ENCODE measurements at regions not wholly inside any gene's neighbourhood (a gene's known extent, or its start where the extent isn't known, plus 50 kb on each side); places are given as distances from the start of the nearest gene placed in this dataset.

DNA sequence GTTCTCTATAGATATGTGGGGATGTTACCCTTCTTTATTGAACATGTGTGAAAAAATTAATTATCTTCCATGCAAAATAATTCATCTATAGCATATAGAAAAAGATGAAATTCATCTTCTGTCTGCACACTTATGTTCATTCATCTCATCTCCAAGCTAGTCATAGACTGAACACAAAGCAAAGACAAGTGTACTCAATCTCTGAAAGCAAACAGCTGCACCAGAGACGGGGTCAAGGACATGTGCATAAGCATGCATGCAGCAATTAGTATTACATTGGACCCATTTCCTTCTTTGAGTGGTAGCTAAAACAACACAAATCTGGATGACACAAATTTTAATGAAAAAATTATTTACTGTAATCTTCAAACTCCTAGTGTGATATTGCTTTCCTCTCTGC lies 547.0 kb upstream of the COX7C start:
- DNase-seq = no peak

DNA sequence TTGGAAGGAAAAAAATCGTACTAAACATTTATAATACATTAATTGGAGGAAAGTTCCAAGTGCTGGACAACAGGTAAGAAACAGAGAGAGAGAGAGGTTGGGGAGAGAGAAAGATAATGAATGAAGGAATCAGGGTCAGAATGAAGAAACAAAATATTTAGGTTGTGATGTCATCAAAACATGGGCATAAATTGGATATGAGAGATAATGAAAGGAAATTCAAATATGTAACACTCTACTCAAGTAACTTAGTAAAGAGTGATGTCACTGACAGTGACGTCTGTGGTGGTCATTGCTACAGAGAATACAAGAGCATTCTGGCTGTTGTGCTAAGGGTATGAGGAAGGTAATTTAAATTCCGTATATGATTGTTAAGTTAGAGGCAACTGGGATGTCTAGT lies 543.4 kb upstream of the COX7C start:
- DNase-seq = no peak

DNA sequence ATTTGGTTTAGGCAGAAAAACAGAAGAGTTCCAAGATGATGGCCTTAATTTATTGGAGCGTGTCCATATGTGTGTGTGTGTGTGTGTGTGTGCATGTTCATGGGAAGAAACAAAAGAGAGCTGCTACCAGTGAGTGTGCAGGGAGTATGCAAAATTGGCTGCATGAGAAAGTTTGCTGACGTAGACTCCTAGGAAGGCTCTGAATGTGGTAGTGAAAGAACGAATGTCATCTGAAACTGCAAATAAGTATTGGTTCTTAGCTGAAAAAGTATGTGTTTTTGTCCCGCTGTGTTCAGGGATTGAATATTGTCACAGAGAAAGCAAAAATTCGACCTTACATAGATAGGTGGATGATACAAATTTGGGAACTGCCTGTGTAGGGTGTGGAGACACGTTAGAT lies 542.6 kb upstream of the COX7C start:
- DNase-seq = no peak

DNA sequence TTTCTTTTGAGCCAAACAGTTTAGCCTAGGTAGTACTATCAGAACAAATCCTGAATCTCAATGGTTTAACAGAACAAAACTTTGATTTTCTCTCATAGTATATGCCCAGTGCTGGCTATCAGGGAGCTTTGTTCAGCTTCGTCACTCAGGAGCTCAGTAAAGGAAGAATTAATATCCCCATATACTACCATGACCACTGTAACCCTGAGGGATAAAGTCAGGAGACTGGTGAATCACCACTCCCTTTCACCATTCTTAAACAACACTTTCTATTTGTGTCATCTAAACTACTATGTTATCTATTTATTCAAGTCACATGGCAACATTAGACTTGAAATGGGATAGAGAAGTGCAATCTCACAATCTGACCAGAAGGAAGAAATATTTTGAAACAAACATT lies 522.6 kb upstream of the COX7C start:
- no peak for DNase-seq

DNA sequence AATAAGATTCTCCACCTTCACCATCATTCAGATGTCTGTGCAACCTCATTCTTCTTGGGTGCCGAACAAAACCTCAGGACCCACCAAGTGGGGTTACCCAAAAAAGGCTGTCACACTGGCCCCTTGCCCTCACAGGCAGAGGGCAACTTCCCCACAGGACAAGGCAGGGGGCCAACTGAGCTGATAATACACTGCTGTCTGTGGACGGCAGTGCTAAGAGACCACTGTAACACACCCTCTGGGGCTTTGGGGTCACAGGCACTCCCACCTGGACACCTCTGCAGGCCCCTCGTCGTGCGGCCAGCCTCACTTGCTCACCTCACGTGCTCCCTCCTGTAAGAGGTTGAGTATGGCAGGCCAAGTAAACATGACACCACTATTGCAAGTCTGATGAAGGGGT lies 515.8 kb upstream of the COX7C start:
- DNase-seq = no peak

DNA sequence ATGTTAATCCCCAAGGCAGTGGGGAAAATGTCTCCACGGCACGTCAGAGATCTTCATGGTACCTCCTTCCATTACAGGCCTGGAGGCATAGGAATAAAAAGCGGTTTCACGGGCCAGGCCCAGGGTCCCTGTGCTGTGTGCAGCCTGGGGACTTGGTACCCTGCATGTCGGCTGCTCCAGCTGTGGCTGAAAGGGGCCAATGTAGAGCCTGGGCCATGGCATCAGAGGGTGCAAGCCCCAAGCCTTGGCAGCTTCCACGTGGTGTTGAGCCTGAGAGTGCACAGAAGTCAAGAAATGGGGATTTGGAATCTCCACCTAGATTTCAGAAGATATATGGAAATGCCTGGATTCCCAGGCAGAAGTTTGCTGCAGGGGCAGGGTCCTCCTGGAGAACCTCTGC lies 508.9 kb upstream of the COX7C start:
- no peak for DNase-seq

DNA sequence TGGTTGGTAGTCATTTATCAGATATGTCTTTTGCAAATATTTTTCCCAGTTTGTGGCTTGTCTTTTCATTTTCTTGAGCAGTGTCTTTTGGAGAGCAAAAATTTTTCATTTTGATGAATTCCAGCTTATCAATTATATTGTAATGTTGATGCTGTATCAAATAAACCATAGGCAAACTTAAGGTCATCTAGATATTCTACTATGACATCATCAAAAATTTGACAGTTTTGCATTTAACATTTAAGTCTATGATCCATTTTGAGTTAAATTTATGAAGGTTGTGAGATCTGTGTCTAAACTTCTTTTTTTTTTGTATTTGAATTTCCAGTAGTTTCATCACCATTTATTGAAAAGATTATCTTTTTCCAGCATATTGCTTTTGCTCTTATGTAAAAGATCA lies 505.5 kb upstream of the COX7C start:
- no peak for DNase-seq

DNA sequence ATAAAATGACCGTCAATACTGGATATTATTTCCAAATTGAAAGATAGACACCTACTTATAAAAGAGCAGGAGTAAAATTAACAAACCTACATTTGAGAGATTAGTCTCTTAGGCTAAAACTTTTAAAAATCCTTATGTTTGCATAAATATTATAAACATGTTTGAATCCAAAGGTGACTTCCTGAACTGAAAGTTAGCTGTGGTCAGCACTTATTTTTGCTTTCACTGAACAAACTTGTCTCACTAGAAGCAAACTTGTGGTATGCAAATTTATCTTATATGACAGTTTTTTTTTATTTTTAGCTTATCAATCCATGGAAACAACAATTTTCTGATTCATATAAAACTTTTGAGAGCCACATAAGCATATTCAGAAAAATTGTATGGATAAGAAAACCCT lies 502.6 kb upstream of the COX7C start:
- no peak for DNase-seq

DNA sequence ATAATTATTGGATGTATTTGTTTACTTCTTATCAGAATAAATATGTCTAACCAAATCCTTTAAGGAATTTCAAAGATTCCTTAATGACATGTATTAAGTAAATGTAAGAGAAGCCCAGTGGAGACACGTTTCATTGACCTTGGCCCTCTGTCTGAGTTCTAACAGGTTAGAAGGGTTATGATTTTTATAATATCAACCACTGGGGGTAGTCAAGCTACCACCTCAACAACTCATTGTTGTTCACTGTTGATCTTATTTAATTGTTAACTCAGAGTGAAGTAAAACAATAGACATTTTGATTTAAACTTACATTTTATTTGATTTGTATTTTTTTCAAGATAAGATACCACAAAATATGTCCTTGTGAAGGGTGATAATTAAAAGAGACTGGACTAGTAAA lies 499.2 kb upstream of the COX7C start:
- no peak for DNase-seq

DNA sequence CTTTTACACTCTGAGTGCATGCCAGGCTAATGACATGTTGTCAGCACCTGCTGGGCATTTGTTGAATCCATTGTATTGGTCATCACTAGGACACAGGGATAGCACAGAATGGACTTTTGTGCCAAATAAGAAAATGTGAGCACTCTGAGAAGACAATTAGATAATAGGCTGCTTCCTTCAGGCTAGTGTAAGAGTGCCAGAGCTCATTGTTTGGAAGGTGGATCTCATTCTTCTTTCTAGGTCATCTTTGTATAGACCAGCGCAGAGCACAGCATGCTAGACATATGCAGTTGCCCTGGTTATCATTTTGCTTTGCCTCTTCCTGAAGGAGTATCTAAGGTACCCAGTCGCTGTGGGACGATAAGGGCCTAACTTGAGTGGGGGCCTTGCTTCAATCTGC lies 493.4 kb upstream of the COX7C start:
- no peak for DNase-seq

DNA sequence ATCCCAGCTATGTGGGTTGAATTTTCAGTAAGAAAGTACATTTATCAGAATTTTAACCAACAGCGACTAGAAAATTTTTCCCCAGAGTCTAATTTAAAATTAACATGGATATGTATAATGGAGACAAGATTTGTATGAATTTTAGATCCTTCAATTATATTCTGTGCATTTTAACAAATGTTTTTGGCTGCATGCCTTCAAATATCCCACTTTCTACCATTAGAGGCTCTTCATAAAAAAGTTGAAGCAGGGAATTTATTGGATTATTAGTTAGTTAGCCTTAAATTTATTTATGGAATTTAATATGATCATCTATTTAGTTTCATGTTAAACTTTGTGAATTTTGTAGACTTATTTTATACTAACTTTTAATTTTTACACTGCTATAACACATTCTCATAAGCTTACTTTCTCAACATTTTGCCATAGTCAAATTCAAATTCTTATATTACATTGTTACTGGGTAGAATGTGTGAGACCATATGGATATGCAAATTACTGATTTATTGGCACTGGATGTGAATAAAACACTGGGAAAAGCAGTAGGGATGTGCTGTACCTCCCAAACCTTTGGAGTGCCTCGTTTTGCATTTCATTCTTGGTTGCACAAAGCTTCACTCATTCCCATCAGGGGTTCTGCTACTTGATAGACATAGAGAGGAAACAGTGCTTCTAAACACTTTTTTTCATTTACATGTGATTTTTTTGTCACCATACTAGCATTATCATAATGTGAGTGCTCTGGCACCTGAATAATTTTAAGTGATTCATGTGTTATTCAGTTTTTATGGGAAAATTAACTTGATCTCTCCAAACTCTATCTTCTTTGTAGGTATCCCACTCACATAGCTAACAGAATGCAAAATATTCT lies 491.8 kb upstream of the COX7C start:
- DNase-seq = no peak

DNA sequence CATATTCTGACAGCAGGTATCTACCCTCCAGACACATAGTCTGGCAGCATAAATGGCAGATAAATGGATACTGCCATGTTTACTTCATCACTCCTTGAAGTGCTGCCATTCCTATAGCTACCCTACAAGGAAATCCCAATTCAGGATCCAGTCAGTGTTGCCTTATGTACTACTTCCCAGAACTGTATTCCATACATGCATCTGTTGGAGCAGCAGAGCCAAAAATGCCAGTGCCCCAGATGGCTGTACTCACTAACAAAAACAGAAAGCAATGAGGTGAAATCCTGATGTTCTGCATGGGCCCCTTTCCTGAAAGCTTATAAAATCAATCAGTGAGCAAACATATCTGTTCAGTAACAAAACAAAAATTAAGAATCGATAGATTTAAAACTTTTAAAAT lies 490.0 kb upstream of the COX7C start:
- DNase-seq = no peak

DNA sequence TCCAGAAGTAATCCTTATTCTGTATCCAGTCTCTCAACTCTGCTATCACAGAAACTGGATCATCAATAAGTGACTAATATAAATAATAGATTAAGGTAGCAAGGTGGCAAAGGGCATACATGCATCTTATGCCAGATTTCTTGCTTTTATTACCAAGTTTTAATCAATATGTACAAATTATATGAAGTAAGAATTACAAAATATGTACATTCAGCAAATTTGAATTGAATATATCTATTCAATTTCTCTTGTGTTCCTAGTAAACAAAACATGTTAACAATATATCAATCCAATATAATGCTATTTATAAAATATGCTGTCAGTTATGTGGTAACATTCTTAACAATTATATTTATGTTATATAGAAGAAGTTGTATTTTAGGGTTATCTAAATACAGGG lies 488.7 kb upstream of the COX7C start:
- DNase-seq = no peak

DNA sequence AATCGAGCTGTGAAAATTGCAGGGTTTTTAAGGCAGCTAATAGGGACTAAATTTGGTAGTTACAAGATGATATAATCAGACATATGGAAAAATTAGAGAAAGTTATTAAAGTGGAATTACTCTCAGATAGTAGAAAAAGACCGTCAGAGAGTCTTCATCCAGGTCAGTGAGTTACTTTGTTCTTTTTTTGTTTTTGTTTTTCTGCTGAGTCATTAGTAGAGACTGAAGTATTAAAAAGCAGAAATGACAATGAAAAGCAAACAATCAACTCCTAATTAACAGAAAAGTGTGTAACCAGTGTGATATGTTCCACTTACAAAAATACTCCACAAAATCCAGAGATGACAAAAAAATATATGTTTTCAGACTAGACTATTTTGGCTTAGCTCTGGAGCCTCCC lies 480.4 kb upstream of the COX7C start:
- no peak for DNase-seq

DNA sequence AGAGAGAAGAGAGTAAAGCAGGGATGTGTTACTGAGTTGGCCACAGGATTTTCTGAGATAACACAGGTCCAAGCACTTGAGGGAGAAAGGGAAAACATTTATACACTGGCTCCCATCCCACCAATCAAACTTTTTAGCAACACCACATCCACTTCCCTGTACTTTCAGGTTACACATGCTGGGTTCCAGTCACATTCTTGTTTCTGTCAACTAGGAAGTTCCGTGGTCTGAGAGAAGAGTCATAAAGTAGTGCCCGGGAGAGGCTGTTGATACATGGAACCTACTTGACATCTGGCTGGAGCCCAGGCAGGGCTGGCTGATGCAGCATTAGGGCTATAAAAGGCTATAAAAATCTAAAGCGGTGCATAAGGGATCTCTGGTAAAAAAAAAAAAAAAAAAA lies 473.9 kb upstream of the COX7C start:
- no peak for DNase-seq

DNA sequence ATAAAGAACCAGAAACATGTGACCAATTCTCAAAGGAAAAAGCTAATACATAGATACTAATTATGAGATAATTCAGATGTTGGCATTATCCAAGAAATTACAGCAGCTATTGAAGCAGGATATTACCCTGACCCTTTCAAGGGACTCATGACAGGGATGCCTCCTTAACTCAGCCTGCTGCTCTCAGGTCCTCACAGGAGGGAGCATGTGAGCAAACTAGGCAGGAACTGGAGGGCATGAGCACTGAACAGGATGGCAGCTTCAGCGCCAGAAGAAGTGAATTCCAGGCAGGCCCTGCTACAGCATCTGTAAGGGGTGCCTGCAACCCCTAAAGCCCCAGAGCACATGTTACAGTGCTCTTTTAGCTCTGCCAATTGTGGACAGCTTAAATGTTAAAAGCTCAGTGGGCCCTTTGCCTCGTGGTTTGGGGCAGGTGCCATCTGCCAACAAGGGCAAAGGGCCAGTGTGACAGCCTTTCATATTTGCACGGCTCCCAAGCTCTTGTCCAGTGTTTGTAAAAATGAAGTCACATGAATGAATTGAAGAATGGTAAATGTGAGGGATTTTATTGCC lies 464.7 kb upstream of the COX7C start:
- no peak for DNase-seq

DNA sequence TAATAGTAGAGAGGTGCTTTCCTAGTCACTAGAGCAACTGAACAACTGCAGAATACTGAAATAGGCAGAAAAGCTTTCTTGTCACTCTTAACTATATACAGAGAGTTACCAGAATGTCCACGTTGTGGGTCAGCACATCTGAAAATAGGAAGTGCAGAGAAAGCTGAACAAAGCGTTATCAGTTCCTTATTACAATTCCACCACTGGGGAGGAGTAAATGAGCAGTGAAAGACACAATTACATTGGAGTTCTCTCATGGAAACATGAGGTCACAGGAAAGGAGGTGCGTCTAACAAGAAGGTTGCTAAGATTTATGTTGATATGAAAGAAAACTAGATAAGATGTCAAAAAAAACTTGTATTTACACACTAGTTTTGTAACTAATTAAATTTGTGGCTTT lies 461.9 kb upstream of the COX7C start:
- DNase-seq = no peak

DNA sequence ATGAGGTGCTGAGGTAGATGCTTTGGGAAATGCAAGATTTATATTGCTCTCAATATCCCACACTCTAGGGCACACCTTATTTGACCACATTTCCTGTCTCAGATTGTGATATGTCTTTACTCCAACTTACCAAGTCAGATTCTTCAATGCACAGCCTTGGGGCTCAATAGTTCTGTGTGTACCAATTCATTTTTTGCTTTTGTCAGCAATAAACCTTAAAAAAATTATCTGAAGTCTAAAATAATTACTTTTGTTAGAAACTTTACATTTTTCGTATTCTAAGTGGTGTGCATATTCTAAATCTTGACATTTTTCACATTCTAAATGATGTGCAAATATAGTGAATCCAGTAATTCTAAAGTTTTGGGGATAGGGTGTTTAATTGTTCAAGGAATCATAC lies 447.5 kb upstream of the COX7C start:
- DNase-seq = no peak

DNA sequence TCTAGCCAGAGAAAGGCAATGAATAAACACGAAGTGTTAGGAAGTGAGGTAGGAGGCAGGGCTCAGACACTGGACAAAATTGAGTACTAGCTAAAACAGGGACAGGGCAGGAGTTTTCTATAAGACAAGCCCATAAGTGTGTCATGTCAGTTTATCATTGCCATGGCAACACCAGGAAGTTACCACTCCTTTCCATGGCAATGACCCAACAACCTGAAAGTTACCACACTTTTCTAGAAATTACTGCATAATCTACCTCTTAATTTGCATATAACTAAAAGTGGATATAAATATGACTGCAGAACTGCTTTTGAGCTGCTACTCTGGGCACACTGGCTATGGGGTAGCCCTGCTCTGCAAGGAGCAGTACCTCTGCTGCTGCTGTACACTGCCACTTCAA lies 442.5 kb upstream of the COX7C start:
- DNase-seq = no peak

DNA sequence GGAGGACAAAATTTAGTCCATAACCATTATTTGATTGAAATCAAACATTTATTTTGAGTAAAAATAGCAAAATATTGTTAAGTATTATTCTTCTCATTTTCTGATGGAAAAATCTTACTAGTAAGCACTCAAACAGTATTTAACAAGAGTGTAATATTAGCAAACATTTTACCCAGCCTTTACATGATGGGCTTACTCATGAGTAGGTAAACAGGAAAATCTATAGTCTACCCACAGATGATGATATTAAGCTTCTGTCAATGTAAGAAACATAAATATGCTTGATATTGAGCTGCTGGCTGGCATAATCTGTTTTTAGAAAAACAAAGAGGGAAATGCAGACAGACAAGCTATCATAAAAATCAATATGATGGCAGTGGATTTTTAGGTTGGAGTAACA lies 418.5 kb upstream of the COX7C start:
- DNase-seq = no peak

DNA sequence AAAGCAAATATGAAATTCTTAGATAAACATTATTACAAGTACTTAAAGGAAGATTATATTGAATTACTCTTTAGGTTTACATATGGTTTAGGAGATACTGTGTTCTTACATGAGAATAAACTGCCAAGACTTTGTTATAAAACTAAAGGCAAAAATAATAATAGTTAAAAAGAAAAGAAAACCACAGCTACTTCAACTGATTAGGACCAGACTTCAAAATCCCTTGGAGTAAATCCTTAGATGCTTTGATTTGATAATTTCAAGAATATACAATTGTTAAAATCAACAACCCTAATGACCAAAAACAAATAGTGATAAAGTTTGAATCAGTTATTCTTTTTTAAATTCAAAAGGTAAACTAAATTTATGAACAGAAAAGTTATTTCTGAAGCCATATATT lies 389.6 kb upstream of the COX7C start:
- no peak for DNase-seq

DNA sequence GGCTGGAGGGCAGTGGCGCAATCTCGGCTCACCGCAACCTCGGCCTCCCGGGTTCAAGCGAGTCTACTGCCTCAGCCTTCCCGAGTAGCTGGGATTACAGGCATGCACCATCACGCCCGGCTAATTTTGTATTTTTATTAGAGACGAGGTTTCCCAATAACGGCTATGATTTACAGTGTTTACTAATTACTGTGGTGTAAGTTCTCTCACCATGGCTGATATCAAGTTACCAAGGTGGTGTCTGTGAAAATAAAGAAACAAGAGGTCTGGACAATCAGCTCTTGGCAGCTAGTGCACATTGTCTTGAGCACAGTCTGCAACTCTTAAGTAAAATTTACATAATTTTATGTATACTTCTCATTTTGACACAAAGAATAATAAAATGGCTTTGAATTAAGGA lies 385.5 kb upstream of the COX7C start:
- no peak for DNase-seq

DNA sequence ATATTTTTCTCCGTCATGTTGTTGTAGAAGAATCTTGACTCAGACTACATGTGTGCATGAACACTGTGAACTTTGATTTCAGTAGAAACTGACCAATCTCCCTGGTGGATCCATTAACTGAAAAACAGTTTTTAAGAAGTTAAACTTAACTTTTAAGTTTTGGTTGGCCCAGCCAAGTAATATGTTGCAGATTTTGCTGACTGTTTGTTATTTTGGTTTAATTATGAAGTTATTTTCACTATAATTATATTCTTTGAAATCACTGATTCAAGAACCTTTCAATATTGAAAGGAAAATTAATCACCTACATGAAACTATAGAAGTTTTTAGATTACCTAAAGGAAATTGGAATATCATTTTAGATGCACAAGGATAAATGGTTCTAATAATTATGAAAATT lies 373.6 kb upstream of the COX7C start:
- DNase-seq = no peak

DNA sequence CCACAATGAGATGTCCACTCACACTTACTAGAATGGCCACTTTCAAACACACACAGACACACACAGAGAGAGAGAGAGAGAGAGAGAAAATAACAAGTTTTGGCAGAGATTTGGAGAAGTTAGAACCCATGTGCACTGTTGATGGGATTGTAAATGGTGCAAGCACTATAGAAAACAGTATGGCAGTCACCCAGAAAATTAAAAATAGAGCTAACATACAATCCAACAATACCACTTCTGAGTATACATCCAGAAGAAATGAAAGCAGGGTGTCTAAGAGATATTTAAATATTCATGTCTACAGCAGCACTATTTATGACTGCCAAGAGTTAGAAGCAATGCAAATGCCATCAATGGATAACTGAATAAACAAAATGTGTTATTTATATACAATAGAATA lies 359.9 kb upstream of the COX7C start:
- DNase-seq = no peak
